WERI-Rb-1 (cell line): ENCODE measurements at regions not wholly inside any gene's neighbourhood (a gene's known extent, or its start where the extent isn't known, plus 50 kb on each side); places are given as distances from the start of the nearest gene placed in this dataset.

ENCODE experiments used
- DNase-seq: peaks from one replicate; pipeline ENCODE4 v3.0.0-alpha.2; 2020
- H3K27ac ChIP-seq: fragments of 250-450 bp; sonication (Bioruptor Pico); 2 replicates; pipeline ENCODE4 v1.5.1; 2020; ENCODE audit warnings: mild to moderate bottlenecking, moderate library complexity
- H3K27me3 ChIP-seq: fragments of 250-450 bp; sonication (Bioruptor Pico); 2 replicates; pipeline ENCODE4 v1.5.1; 2021; ENCODE audit warnings: mild to moderate bottlenecking, low read depth, moderate library complexity; ENCODE audit not compliant: insufficient read depth, severe bottlenecking
- H3K36me3 ChIP-seq: fragments of 250-450 bp; sonication (Bioruptor Pico); 2 replicates; pipeline ENCODE4 v1.5.1; 2020; ENCODE audit warnings: mild to moderate bottlenecking, moderate library complexity
- H3K4me3 ChIP-seq: 2 replicates; pipeline ENCODE4 v1.5.1; 2011; ENCODE audit warnings: low read depth, mild to moderate bottlenecking, control low read depth, low read length
- H3K9me3 ChIP-seq: fragments of 250-450 bp; sonication (Bioruptor Pico); 2 replicates; pipeline ENCODE4 v1.5.1; 2021; ENCODE audit warnings: mild to moderate bottlenecking, moderate library complexity; ENCODE audit not compliant: severe bottlenecking
- CTCF ChIP-seq: IDR thresholded peaks from 2 replicates; pipeline ENCODE4 v1.5.1; 2011; ENCODE audit warnings: low read depth, mild to moderate bottlenecking, control low read depth, inconsistent platforms, low read length

GRCh38 chr18:75624869-75625268, 197.4 kb upstream of the SMIM21 start:
- H3K27me3 ChIP-seq: no peaks in the 10 kb centered on the region
- no peaks in the 10 kb centered on the region for H3K9me3 ChIP-seq
- H3K36me3 ChIP-seq: no peaks in the 10 kb centered on the region
- no peak overlapping the region for H3K27ac ChIP-seq
- TF ChIP-seq CTCF: no peak
- DNase-seq: no peak
- no peak overlapping the region for H3K4me3 ChIP-seq

GRCh38 chr18:75621818-75622217, 194.3 kb upstream of the SMIM21 start:
- no peak overlapping the region for H3K27ac ChIP-seq
- no peaks in the 10 kb centered on the region for H3K36me3 ChIP-seq
- TF ChIP-seq CTCF: no peak
- no peak overlapping the region for H3K4me3 ChIP-seq
- no peak for DNase-seq
- no peaks in the 10 kb centered on the region for H3K9me3 ChIP-seq
- no peaks in the 10 kb centered on the region for H3K27me3 ChIP-seq

GRCh38 chr18:75618146-75618545, 190.6 kb upstream of the SMIM21 start:
- Histone ChIP-seq H3K9me3 (no peaks in the 10 kb centered on the region), H3K4me3 (no peak overlapping the region), H3K36me3 (no peaks in the 10 kb centered on the region), H3K27ac (no peak overlapping the region), H3K27me3 (no peaks in the 10 kb centered on the region)
- no peak for TF ChIP-seq CTCF
- no peak for DNase-seq

- no peak for DNase-seq
- Histone ChIP-seq H3K27ac (no peak overlapping the region), H3K4me3 (no peak overlapping the region), H3K9me3 (no peaks in the 10 kb centered on the region), H3K36me3 (no peaks in the 10 kb centered on the region), H3K27me3 (no peaks in the 10 kb centered on the region)
- TF ChIP-seq CTCF: no peak
These were observed 185.0 kb upstream of the SMIM21 start for GRCh38 chr18:75612456-75612855.

GRCh38 chr18:75607701-75608100, 180.2 kb upstream of the SMIM21 start:
- DNase-seq: no peak
- Histone ChIP-seq H3K36me3 (no peaks in the 10 kb centered on the region), H3K27me3 (no peaks in the 10 kb centered on the region), H3K27ac (no peak overlapping the region), H3K4me3 (no peak overlapping the region), H3K9me3 (no peaks in the 10 kb centered on the region)
- no peak for TF ChIP-seq CTCF

- Histone ChIP-seq H3K4me3 (no peak overlapping the region), H3K36me3 (no peaks in the 10 kb centered on the region), H3K9me3 (peaks cover 21% of the 10 kb centered on the region), H3K27ac (no peak overlapping the region), H3K27me3 (no peaks in the 10 kb centered on the region)
- no peak for TF ChIP-seq CTCF
- DNase-seq: no peak
These were observed 165.0 kb upstream of the SMIM21 start for GRCh38 chr18:75592527-75592926.
